CD14-positive monocyte (primary cell): ENCODE measurements at regions not wholly inside any gene's neighbourhood (a gene's known extent, or its start where the extent isn't known, plus 50 kb on each side); places are given as distances from the start of the nearest gene placed in this dataset.
"Not testable (repeated sequence)": the region's sequence is repeated elsewhere in the genome, so short reads cannot be mapped to it uniquely, and the experiment has no call there.

Experiments
- DNase-seq, 3 donors: peaks; one replicate each; pipeline ENCODE4 v3.0.0-alpha.2; 2011 to 2022
- H2AFZ ChIP-seq: 2 replicates; pipeline ENCODE4 v1.6.0; 2012; ENCODE audit warnings: mild to moderate bottlenecking, low read depth, low read length, inconsistent platforms; ENCODE audit not compliant: insufficient read depth, poor library complexity, severe bottlenecking
- H3K27ac ChIP-seq, 2 donors: 1 replicate in 1 of 2; 2 replicates in 1 of 2; pipeline ENCODE4 v1.5.1; 2012 to 2013; ENCODE audit warnings: low read length in 2 of 2, control low read depth in 1 of 2, inconsistent platforms in 1 of 2, low read depth in 1 of 2, mild to moderate bottlenecking in 1 of 2
- H3K27me3 ChIP-seq, 2 donors: one replicate each; pipeline versions ENCODE4 v1.6.0 to v1.6.1; 2011 to 2013; ENCODE audit warnings: low read length in 2 of 2; ENCODE audit not compliant: control insufficient read depth in 2 of 2, insufficient read depth in 2 of 2
- H3K36me3 ChIP-seq, 2 donors: replicated peaks in 1 of 2; 1 replicate in 1 of 2; 2 replicates in 1 of 2; pipeline versions ENCODE4 v1.5.1 to v1.6.1; 2012 to 2013; ENCODE audit warnings: low read length in 2 of 2, control low read depth in 1 of 2, inconsistent platforms in 1 of 2, mild to moderate bottlenecking in 1 of 2; ENCODE audit not compliant: insufficient read depth in 2 of 2, control insufficient read depth in 1 of 2
- H3K4me1 ChIP-seq, 2 donors: 1 replicate in 1 of 2; 2 replicates in 1 of 2; pipeline versions ENCODE4 v1.5.1 to v1.6.1; 2012 to 2013; ENCODE audit warnings: low read length in 2 of 2, control low read depth in 1 of 2, inconsistent platforms in 1 of 2, mild to moderate bottlenecking in 1 of 2, moderate library complexity in 1 of 2; ENCODE audit not compliant: insufficient read depth in 2 of 2, control insufficient read depth in 1 of 2
- H3K4me2 ChIP-seq: replicated peaks from 2 replicates; pipeline ENCODE3; 2012; ENCODE audit warnings: low read length, moderate library complexity, mild to moderate bottlenecking; ENCODE audit not compliant: poor library complexity, severe bottlenecking; ENCODE audit errors: extremely low read depth
- H3K4me3 ChIP-seq, 3 experiments: fragments of 200-600 bp in 1 of 3; sonication (generic) in 1 of 3; replicated peaks in 1 of 3; 1 replicate in 2 of 3; 2 replicates in 1 of 3; pipeline ENCODE4 v1.5.1; 2011 to 2013; ENCODE audit warnings: low read length in 3 of 3, mild to moderate bottlenecking in 3 of 3, control low read depth in 2 of 3, low read depth in 2 of 3, inconsistent platforms in 1 of 3, moderate library complexity in 1 of 3
- H3K79me2 ChIP-seq: 2 replicates; pipeline ENCODE4 v1.6.0; 2012; ENCODE audit warnings: mild to moderate bottlenecking, control low read depth, inconsistent platforms, low read length, moderate library complexity; ENCODE audit not compliant: insufficient read depth
- H3K9ac ChIP-seq: 2 replicates; pipeline ENCODE4 v1.6.0; 2017; ENCODE audit warnings: low read length, mild to moderate bottlenecking; ENCODE audit not compliant: insufficient read depth, poor library complexity, severe bottlenecking
- H3K9me3 ChIP-seq, 2 donors: replicated peaks in 1 of 2; 1 replicate in 1 of 2; 2 replicates in 1 of 2; pipeline versions ENCODE4 v1.5.1 to v1.6.1; 2012 to 2013; ENCODE audit warnings: low read length in 2 of 2, control low read depth in 1 of 2; ENCODE audit not compliant: control insufficient read depth in 1 of 2, insufficient read depth in 1 of 2
- H4K20me1 ChIP-seq: 2 replicates; pipeline ENCODE4 v1.6.0; 2012; ENCODE audit warnings: mild to moderate bottlenecking, low read length, control low read depth, moderate library complexity; ENCODE audit not compliant: insufficient read depth
- H3K27ac Mint-ChIP-seq, 7 donors: one replicate each; pipeline ENCODE4 v1.8.0; 2020; ENCODE audit warnings: mild to moderate bottlenecking in 7 of 7, mixed read lengths in 7 of 7, moderate library complexity in 6 of 7, inconsistent platforms in 2 of 7
- H3K27me3 Mint-ChIP-seq, 3 donors: one replicate each; pipeline ENCODE4 v1.8.0; 2021 to 2022; ENCODE audit warnings: low read depth in 3 of 3, mild to moderate bottlenecking in 3 of 3, mixed read lengths in 3 of 3, moderate library complexity in 3 of 3, inconsistent platforms in 1 of 3
- H3K36me3 Mint-ChIP-seq, 2 donors: one replicate each; pipeline ENCODE4 v1.8.0; 2020; ENCODE audit warnings: mixed read lengths in 2 of 2, inconsistent platforms in 1 of 2, mild to moderate bottlenecking in 1 of 2
- H3K4me1 Mint-ChIP-seq: one replicate; pipeline ENCODE4 v1.8.0; 2020; ENCODE audit warnings: mild to moderate bottlenecking, mixed read lengths
- H3K4me3 Mint-ChIP-seq, 2 donors: one replicate each; pipeline ENCODE4 v1.8.0; 2020; ENCODE audit warnings: mild to moderate bottlenecking in 2 of 2, mixed read lengths in 2 of 2, moderate library complexity in 1 of 2
- H3K9me3 Mint-ChIP-seq, 7 donors: one replicate each; pipeline ENCODE4 v1.8.0; 2020 to 2022; ENCODE audit warnings: mixed read lengths in 7 of 7, mild to moderate bottlenecking in 6 of 7, moderate library complexity in 6 of 7, inconsistent platforms in 2 of 7
- WGBS: methylation state at CpG from one replicate; pipeline ENCODE4 v1.1.5; 2013; ENCODE audit warnings: missing lambda C conversion rate; ENCODE audit not compliant: insufficient coverage; 5-methylcytosine and 5-hydroxymethylcytosine counted together
- intact Hi-C, 2 donors: fragments of 100-400 bp; cut with micrococcal nuclease; formaldehyde crosslinking; loops; one replicate each; pipeline versions ENCODE4 v1.15.0 to v1.15.1; 2023
- TF ChIP-seq, protein P1 (sequence below): fragments of 200-600 bp; IDR thresholded peaks from one replicate; pipeline ENCODE4 v1.8.0; 2022; ENCODE audit warnings: antibody characterized with exemption, mild to moderate bottlenecking

DNA sequence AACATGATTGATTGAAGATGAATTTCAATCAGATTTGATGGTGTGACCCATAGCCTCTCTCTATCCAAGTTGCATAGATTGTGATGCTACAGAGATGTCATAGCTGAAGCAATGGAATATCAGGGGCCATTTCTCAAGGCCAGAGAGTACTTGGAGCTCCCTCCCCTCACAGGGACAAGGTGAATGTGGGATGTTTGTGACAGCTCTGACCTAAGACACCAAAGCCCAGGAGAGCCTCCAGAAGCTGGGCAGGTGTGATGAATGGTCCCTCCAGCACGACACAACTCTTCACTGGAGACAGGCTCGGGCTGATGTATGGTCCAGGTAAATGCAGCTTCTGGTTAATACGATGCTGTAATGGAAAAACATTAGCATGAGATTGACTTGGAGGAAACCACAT is 101.0 kb upstream of the ZC3H12A start:
- H3K4me3 ChIP-seq, result no peak overlapping the region
- no peak for DNase-seq
- H3K4me2 ChIP-seq, result no peak overlapping the region
- H3K27ac Mint-ChIP-seq, result no peak overlapping the region
- no peaks in the 10 kb centered on the region for H3K4me1 ChIP-seq
- no peak overlapping the region for H3K4me3 Mint-ChIP-seq
- peaks cover 0 to 3% of the 10 kb centered on the region in 2 donors for H3K9me3 ChIP-seq
- intact Hi-C loops, result no loop called here
- peaks cover 3 to 17% (median 12%) of the 10 kb centered on the region in 3 donors for H3K27me3 Mint-ChIP-seq
- H3K9ac ChIP-seq, result no peak overlapping the region
- TF ChIP-seq, protein P1, sequence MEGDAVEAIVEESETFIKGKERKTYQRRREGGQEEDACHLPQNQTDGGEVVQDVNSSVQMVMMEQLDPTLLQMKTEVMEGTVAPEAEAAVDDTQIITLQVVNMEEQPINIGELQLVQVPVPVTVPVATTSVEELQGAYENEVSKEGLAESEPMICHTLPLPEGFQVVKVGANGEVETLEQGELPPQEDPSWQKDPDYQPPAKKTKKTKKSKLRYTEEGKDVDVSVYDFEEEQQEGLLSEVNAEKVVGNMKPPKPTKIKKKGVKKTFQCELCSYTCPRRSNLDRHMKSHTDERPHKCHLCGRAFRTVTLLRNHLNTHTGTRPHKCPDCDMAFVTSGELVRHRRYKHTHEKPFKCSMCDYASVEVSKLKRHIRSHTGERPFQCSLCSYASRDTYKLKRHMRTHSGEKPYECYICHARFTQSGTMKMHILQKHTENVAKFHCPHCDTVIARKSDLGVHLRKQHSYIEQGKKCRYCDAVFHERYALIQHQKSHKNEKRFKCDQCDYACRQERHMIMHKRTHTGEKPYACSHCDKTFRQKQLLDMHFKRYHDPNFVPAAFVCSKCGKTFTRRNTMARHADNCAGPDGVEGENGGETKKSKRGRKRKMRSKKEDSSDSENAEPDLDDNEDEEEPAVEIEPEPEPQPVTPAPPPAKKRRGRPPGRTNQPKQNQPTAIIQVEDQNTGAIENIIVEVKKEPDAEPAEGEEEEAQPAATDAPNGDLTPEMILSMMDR, result no peak
- no peaks in the 10 kb centered on the region for H3K27me3 ChIP-seq
- 69% methylated on average over 3 of the region's 3 CpGs for WGBS
- H3K36me3 Mint-ChIP-seq, result no peaks in the 10 kb centered on the region
- H3K27ac ChIP-seq, result no peak overlapping the region
- no peaks in the 10 kb centered on the region for H4K20me1 ChIP-seq
- H3K79me2 ChIP-seq, result no peaks in the 10 kb centered on the region
- H3K4me1 Mint-ChIP-seq, result peaks cover 2% of the 10 kb centered on the region
- no peaks in the 10 kb centered on the region for H3K36me3 ChIP-seq
- no peak overlapping the region for H2AFZ ChIP-seq
- H3K9me3 Mint-ChIP-seq, result peaks cover 0 to 3% (median 0%) of the 10 kb centered on the region in 7 donors

DNA sequence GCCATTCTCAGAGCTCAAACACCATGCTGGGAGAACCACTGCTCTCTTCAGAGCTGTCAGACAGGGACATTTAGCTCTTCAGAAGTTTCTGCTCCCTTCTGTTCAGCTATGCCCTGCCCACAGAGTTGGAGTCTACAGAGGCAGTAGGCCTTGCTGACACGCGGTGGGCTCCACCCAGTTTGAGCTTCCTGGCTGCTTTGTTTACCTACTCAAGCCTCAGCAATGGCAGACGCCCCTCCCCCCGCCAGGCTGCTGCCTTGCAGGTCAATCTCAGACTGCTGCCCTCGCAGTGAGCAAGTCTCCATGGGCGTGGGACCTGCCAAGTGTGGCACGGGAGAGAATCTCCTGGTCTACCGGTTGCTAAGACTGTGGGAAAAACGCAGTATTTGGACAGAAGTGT is 93.8 kb upstream of the ZC3H12A start:
- H3K9ac ChIP-seq, H3K27me3 ChIP-seq, H3K4me3 ChIP-seq, intact Hi-C loops, DNase-seq, H3K4me3 Mint-ChIP-seq, H3K4me1 ChIP-seq, H3K4me2 ChIP-seq, H3K27ac ChIP-seq, H3K9me3 ChIP-seq, H3K36me3 ChIP-seq, H4K20me1 ChIP-seq, H3K4me1 Mint-ChIP-seq, H3K27ac Mint-ChIP-seq, H3K36me3 Mint-ChIP-seq, H3K9me3 Mint-ChIP-seq, H2AFZ ChIP-seq, H3K79me2 ChIP-seq: not testable (repeated sequence)
- H3K27me3 Mint-ChIP-seq, result peaks cover 15 to 20% (median 16%) of the 10 kb centered on the region in 3 donors
- WGBS, result 73% methylated on average over 9 of the region's 9 CpGs
